Esophagus muscularis mucosa (tissue), 3 donors: ENCODE measurements at regions not wholly inside any gene's neighbourhood (a gene's known extent, or its start where the extent isn't known, plus 50 kb on each side); places are given as distances from the start of the nearest gene placed in this dataset.

ENCODE experiments used
- CTCF ChIP-seq, 3 experiments: fragments of 200-600 bp in 2 of 3; fragments of 450-650 bp in 1 of 3; sonication (generic) in 2 of 3; IDR thresholded peaks; one replicate each; pipeline ENCODE4 v1.5.1; 2017 to 2019; ENCODE audit warnings: antibody characterized with exemption in 3 of 3, mild to moderate bottlenecking in 2 of 3, moderate library complexity in 1 of 3
- POLR2A ChIP-seq: fragments of 450-650 bp; IDR thresholded peaks from one replicate; pipeline ENCODE4 v1.6.1; 2017; ENCODE audit warnings: antibody characterized with exemption, moderate library complexity, mild to moderate bottlenecking, low read depth

DNA sequence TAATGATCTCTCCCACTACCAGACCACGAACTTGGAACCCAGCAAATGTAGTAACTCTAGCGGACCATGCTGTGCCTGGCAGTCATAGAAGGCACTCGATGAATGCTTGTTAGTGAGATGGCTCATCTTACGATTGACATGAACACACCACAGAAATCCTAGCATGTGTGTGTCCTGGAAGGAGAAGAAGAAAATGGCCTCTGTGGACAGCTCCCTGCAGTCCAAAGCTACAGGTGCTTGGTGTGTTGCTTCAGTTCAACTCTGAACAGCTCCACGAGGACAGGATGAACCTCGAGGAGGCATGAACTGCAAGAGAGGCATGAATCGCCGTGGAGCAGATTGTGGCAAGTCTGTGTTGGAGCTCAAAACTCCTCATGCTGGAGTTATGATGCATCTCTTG, 93.5 kb downstream of the KLF6 start:
- TF ChIP-seq CTCF (IDR thresholded peaks at IDR 0.05) (no peak), POLR2A (no peak)
